ENCODE measurements at regions not wholly inside any gene's neighbourhood (a gene's known extent, or its start where the extent isn't known, plus 50 kb on each side); places are given as distances from the start of the nearest gene placed in this dataset.

DNA sequence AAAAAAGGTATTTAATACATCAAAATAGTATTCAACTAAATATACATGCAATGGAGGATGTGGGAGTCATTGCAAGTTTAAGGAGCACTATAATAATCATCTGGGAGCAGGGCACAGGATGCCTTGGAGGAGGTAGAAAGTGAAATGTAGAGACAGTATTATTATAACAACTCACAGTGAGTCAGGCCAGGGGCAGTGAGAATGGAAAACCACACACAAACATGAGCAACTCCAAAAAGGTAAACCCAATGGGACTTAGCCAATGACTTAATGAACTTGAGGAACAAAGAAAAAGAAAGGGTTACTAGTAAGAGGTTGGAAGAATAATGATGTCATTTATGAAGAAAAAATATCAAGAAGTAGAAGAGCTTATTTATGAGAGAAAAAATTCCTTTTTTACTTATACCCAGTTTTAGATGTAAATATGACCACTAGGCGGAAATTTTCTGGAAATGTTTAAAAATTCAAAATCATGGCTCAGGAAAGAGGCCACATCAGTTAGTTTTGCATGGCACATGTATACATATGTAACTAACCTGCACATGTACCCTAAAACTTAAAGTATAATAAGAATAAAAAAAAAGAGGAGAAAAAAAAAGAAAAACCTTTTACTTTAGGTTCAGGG lies 389.3 kb downstream of the SUCLA2 start:
- TF ChIP-seq, protein P1, sequence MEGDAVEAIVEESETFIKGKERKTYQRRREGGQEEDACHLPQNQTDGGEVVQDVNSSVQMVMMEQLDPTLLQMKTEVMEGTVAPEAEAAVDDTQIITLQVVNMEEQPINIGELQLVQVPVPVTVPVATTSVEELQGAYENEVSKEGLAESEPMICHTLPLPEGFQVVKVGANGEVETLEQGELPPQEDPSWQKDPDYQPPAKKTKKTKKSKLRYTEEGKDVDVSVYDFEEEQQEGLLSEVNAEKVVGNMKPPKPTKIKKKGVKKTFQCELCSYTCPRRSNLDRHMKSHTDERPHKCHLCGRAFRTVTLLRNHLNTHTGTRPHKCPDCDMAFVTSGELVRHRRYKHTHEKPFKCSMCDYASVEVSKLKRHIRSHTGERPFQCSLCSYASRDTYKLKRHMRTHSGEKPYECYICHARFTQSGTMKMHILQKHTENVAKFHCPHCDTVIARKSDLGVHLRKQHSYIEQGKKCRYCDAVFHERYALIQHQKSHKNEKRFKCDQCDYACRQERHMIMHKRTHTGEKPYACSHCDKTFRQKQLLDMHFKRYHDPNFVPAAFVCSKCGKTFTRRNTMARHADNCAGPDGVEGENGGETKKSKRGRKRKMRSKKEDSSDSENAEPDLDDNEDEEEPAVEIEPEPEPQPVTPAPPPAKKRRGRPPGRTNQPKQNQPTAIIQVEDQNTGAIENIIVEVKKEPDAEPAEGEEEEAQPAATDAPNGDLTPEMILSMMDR (IDR thresholded peaks at IDR 0.05) = no peak
- TF ChIP-seq POLR2A (IDR thresholded peaks at IDR 0.05) = no peak
- intact Hi-C loops (cut with DNase I) = no loop called here
- WGBS, 2 donors = 88 to 90% methylated on average over 1 of the region's 1 CpG

DNA sequence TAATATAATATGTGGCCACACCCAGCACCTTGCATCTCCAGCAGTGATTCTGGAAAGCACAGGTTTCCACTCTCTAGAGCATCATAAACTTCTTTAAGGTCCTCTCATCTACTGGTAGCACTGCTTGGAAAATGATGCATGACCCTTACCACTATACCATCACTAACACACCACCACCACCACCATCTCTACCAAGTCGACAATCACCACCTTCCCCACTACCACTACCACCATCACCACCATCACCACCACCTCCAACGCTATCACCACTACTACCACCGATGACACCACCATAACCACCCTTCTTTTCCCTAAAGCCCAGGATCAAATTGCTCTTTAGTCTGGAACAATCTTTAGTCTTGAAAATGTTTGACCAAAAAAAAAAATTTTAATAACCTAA lies 390.4 kb downstream of the SUCLA2 start:
- H3K27me3 ChIP-seq = no peaks in the 10 kb centered on the region
- no peak overlapping the region for H3K4me3 ChIP-seq
- H3K4me1 ChIP-seq = no peaks in the 10 kb centered on the region
- 67 to 85% methylated on average over 3 of the region's 3 CpGs for WGBS, 2 donors
- no peaks in the 10 kb centered on the region for H3K9me3 ChIP-seq
- no peak for TF ChIP-seq POLR2A (IDR thresholded peaks at IDR 0.05)
- TF ChIP-seq, protein P1 (IDR thresholded peaks at IDR 0.05) = no peak
- H3K27ac ChIP-seq = no peak overlapping the region
- no peaks in the 10 kb centered on the region for H3K36me3 ChIP-seq
- DNase-seq = no peak
- intact Hi-C loops (cut with DNase I) = no loop called here

More for the DNA sequence above, 389.3 kb downstream of the SUCLA2 start:
- H3K9me3 ChIP-seq = no peaks in the 10 kb centered on the region
- no peaks in the 10 kb centered on the region for H3K36me3 ChIP-seq
- H3K27ac ChIP-seq = no peak overlapping the region
- DNase-seq = no peak
- no peaks in the 10 kb centered on the region for H3K27me3 ChIP-seq
- no peaks in the 10 kb centered on the region for H3K4me1 ChIP-seq
- no peak overlapping the region for H3K4me3 ChIP-seq

DNA sequence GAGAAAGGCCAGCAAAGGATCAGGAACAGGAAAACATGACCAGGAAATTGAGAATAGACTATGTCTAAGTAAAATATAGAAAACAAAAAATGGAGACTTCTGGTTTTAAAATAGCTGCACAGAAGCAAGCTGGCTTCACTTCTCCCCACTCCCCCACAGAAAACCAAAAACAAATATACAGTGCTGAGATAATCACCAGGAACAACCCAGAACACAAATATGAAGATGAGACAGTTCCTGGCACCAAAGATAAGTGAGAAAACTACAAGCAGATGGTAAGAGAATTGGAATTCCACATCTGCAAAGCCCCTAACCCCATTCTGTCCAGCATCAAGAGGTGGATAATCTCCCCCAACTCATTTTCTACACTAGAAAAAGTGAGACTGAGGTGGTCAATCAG lies 397.7 kb downstream of the SUCLA2 start:
- Histone ChIP-seq H3K27ac (no peak overlapping the region), H3K9me3 (no peaks in the 10 kb centered on the region)
- no peak for DNase-seq

DNA sequence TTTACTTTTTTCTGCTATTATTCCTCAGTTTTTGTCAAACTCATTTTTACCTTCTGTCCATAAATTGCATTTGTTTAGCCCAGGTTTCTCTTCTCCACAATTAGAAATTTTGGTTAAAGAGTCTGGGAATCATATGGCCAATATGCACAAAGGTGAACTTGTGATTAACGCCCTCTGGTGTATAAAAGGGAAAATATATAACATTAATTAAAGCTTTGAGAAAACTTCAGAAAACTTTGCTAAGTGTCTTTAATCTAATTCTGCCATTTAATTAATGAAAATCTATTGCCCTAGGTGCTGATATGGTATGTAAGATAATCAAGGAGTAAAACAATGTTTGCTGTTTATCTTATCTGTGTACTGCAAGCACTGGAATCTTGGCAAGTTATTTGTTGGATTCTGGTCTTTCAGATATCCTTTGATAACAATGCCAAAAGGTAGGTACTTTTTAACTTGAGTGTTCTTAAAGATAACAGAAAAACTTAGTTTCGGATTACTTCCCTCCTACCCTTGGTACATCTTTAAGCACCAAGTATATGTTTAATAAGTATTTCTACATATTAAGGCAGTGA lies 402.6 kb downstream of the SUCLA2 start:
- WGBS, 2 donors = 11 to 27% methylated on average over 2 of the region's 2 CpGs
- Histone ChIP-seq H3K9me3 (peaks cover 0 to 10% (median 5%) of the 10 kb centered on the region in 3 donors), H3K4me3 (no peak overlapping the region), H3K4me1 (no peaks in the 10 kb centered on the region), H3K36me3 (no peaks in the 10 kb centered on the region), H3K27ac (no peak overlapping the region), H3K27me3 (no peaks in the 10 kb centered on the region)
- intact Hi-C loops (cut with DNase I) = loop anchor here (10.0 kb wide), 1 partner anchor 614 kb away; no protein-coding TSS in a partner anchor
- no peak for DNase-seq
- TF ChIP-seq, protein P1 (IDR thresholded peaks at IDR 0.05) = peak in 4 of 6 experiments; percentile 26 to 49 (median 35)
- no peak for TF ChIP-seq POLR2A (IDR thresholded peaks at IDR 0.05)

More for the DNA sequence above, 397.7 kb downstream of the SUCLA2 start:
- no peak overlapping the region for H3K4me3 ChIP-seq
- intact Hi-C loops (cut with DNase I) = no loop called here
- TF ChIP-seq POLR2A (IDR thresholded peaks at IDR 0.05) = no peak
- TF ChIP-seq, protein P1 (IDR thresholded peaks at IDR 0.05) = no peak
- no peaks in the 10 kb centered on the region for H3K4me1 ChIP-seq
- no peaks in the 10 kb centered on the region for H3K27me3 ChIP-seq
- no peaks in the 10 kb centered on the region for H3K36me3 ChIP-seq

DNA sequence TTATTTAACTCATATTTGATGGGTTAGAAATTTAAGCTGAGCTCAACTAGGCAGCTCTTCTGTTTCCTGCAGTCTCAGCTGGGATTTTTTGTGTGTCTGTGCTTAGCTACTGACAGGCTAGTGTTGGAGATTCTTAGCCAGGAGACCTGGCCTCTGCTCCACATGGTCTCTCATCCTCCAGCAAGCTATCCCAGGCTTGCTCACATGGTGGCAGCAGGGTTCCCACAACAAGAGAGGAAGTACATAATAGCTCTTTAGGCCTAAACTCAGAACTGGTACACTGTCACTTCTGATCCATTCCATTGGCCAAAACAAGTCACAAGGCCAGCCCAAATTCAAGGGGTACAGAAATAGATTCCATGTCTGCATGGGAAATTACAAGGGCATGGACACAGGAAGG lies 406.2 kb downstream of the SUCLA2 start:
- Histone ChIP-seq H3K36me3 (no peaks in the 10 kb centered on the region), H3K27ac (no peak overlapping the region), H3K4me3 (no peak overlapping the region), H3K27me3 (no peaks in the 10 kb centered on the region), H3K9me3 (peaks cover 0 to 10% (median 5%) of the 10 kb centered on the region in 3 donors), H3K4me1 (no peaks in the 10 kb centered on the region)
- intact Hi-C loops (cut with DNase I) = loop anchor here (10.0 kb wide), 1 partner anchor 610 kb away; no protein-coding TSS in a partner anchor
- no peak for TF ChIP-seq POLR2A (IDR thresholded peaks at IDR 0.05)
- TF ChIP-seq, protein P1 (IDR thresholded peaks at IDR 0.05) = peak in 1 of 6 experiments; percentile 16
- no peak for DNase-seq
